GM12878 (cell line): ENCODE measurements at regions not wholly inside any gene's neighbourhood (a gene's known extent, or its start where the extent isn't known, plus 50 kb on each side); places are given as distances from the start of the nearest gene placed in this dataset.

Experiments
- ATAC-seq: fragments of 200-7000 bp; cut with Tn5 transposase; 3 replicates; pipeline ENCODE4 v1.9.1; 2020; ENCODE audit warnings: mild to moderate bottlenecking, moderate library complexity
- BruUV-seq: library from RNA; stranded (reverse); fragments of 400-500 nt; replicated peaks from 2 replicates; lab custom pipeline; 2021; lab: Mats Ljungman, UMichigan
- CTCF ChIA-PET: fragments of 300-600 bp; sonication (Branson Sonifier 250); formaldehyde crosslinking; extraction: SDS; loops from one replicate; lab custom pipeline; 2021; ENCODE audit warnings: inconsistent platforms; lab: Yijun Ruan, JAX
- POLR2A ChIA-PET: fragments of 350-600 bp; formaldehyde crosslinking; extraction: SDS; loops from one replicate; lab custom pipeline; 2021; ENCODE audit warnings: inconsistent platforms; lab: Charles Lee
- RAD21 ChIA-PET: fragments of 300-600 bp; sonication (Branson Sonifier 250); formaldehyde crosslinking; loops from one replicate; lab custom pipeline; 2023; ENCODE audit warnings: antibody characterized with exemption; ENCODE audit not compliant: unreplicated experiment; lab: Charles Lee
- SMC1A ChIA-PET: fragments of 300-600 bp; sonication (Branson Sonifier 250); formaldehyde crosslinking; loops from one replicate; lab custom pipeline; 2023; ENCODE audit not compliant: unreplicated experiment, uncharacterized antibody; lab: Charles Lee
- DNase-seq: peaks from one replicate; pipeline ENCODE4 v3.0.0-alpha.2; 2011; ENCODE audit warnings: low read depth, low spot score
- FAIRE-seq: peaks from 3 replicates; lab custom pipeline; 2011; peaks lifted over from hg19 to GRCh38; lab: Jason Lieb, UNC
- H2AFZ ChIP-seq: 2 replicates; pipeline ENCODE4 v1.6.0; 2011; ENCODE audit warnings: low read depth, low read length, control low read depth; ENCODE audit not compliant: control insufficient read depth
- H3K27ac ChIP-seq: 2 replicates; pipeline ENCODE4 v1.5.1; 2011; ENCODE audit warnings: control low read depth; ENCODE audit not compliant: control insufficient read depth, insufficient read depth
- H3K27me3 ChIP-seq, 2 experiments: replicated peaks in 1 of 2; 2 replicates each; pipeline versions ENCODE4 v1.6.0 to v1.6.1; 2011; ENCODE audit warnings: low read length in 1 of 2; ENCODE audit not compliant: control insufficient read depth in 2 of 2, insufficient read depth in 2 of 2
- H3K36me3 ChIP-seq, 2 experiments: 2 replicates each; pipeline ENCODE4 v1.5.1; 2011; ENCODE audit warnings: low read length in 1 of 2; ENCODE audit not compliant: control insufficient read depth in 2 of 2, insufficient read depth in 2 of 2
- H3K4me1 ChIP-seq: 2 replicates; pipeline ENCODE4 v1.6.1; 2011; ENCODE audit warnings: mild to moderate bottlenecking, low read length, moderate library complexity, mixed read lengths; ENCODE audit not compliant: control insufficient read depth, insufficient read depth
- H3K4me2 ChIP-seq: 2 replicates; pipeline ENCODE4 v1.6.0; 2011; ENCODE audit warnings: control low read depth; ENCODE audit not compliant: control insufficient read depth, insufficient read depth
- H3K4me3 ChIP-seq: fragments of 200-600 bp; sonication (generic); 2 replicates; pipeline ENCODE4 v1.5.1; 2016
- H3K79me2 ChIP-seq: 2 replicates; pipeline ENCODE4 v1.6.0; 2011; ENCODE audit warnings: low read length; ENCODE audit not compliant: control insufficient read depth, insufficient read depth
- H3K9ac ChIP-seq: 2 replicates; pipeline ENCODE4 v1.8.0; 2011; ENCODE audit warnings: low read length, control low read depth, mixed read lengths; ENCODE audit not compliant: control insufficient read depth, insufficient read depth
- H3K9me3 ChIP-seq: replicated peaks from 3 replicates; pipeline ENCODE4 v1.5.1; 2011; ENCODE audit warnings: mild to moderate bottlenecking, low read length; ENCODE audit not compliant: control insufficient read depth, insufficient read depth
- H4K20me1 ChIP-seq: 2 replicates; pipeline ENCODE4 v1.6.0; 2011; ENCODE audit not compliant: control insufficient read depth, insufficient read depth
- ATF2 ChIP-seq: IDR thresholded peaks from 2 replicates; pipeline ENCODE4 v1.6.1; 2012; ENCODE audit warnings: low read length, inconsistent platforms
- BCL3 ChIP-seq: IDR thresholded peaks from 2 replicates; pipeline ENCODE4 v1.6.1; 2011; ENCODE audit warnings: borderline replicate concordance, low read depth, mild to moderate bottlenecking, moderate library complexity, low read length; ENCODE audit not compliant: insufficient read depth, poor library complexity, severe bottlenecking
- CBFB ChIP-seq: IDR thresholded peaks from 2 replicates; pipeline ENCODE4 v1.6.1; 2016; ENCODE audit warnings: antibody characterized with exemption, low read depth
- CEBPB ChIP-seq, 2 experiments: fragments of 150-350 bp in 1 of 2; IDR thresholded peaks; 2 replicates each; pipeline ENCODE4 v1.6.1; 2012 to 2014; ENCODE audit warnings: low read depth in 2 of 2, low read length in 2 of 2, borderline replicate concordance in 1 of 2, inconsistent platforms in 1 of 2
- CREM ChIP-seq: IDR thresholded peaks from 2 replicates; pipeline ENCODE4 v1.6.1; 2014; ENCODE audit warnings: antibody characterized with exemption, low read depth
- CUX1 ChIP-seq: IDR thresholded peaks from 2 replicates; pipeline ENCODE4 v1.6.1; 2012; ENCODE audit warnings: improper control_type of control experiment, low read depth, low read length; ENCODE audit not compliant: insufficient replicate concordance
- EED ChIP-seq: sonication (generic); IDR thresholded peaks from 2 replicates; pipeline ENCODE4 v1.6.1; 2016; ENCODE audit warnings: antibody characterized with exemption, low read depth
- GABPA ChIP-seq: IDR thresholded peaks from 2 replicates; pipeline ENCODE4 v1.6.1; 2014; ENCODE audit warnings: antibody characterized with exemption, low read depth, mild to moderate bottlenecking, inconsistent platforms
- GATAD2B ChIP-seq: fragments of 450-650 bp; conservative IDR thresholded peaks from 2 replicates; pipeline ENCODE4 v1.6.1; 2017; ENCODE audit warnings: low read depth, mild to moderate bottlenecking, moderate library complexity
- HSF1 ChIP-seq: fragments of 150-350 bp; IDR thresholded peaks from 2 replicates; pipeline ENCODE4 v1.6.1; 2014; ENCODE audit warnings: mild to moderate bottlenecking, low read depth, low read length
- PML ChIP-seq: IDR thresholded peaks from 2 replicates; pipeline ENCODE4 v1.6.1; 2012; ENCODE audit warnings: low read length, inconsistent platforms
- RB1 ChIP-seq: fragments of 450-650 bp; formaldehyde crosslinking; IDR thresholded peaks from 2 replicates; pipeline ENCODE4 v1.6.1; 2017; ENCODE audit warnings: mild to moderate bottlenecking, borderline replicate concordance
- SMARCA5 ChIP-seq: fragments of 450-650 bp; IDR thresholded peaks from 2 replicates; pipeline ENCODE4 v1.6.1; 2017; ENCODE audit warnings: mild to moderate bottlenecking
- SREBF1 ChIP-seq: IDR thresholded peaks from 2 replicates; pipeline ENCODE4 v1.6.1; 2012; ENCODE audit warnings: mild to moderate bottlenecking, low read length
- TAF1 ChIP-seq: IDR thresholded peaks from 2 replicates; pipeline ENCODE4 v1.6.1; 2011; ENCODE audit warnings: mild to moderate bottlenecking, low read depth, low read length, borderline replicate concordance
- ZNF384 ChIP-seq: IDR thresholded peaks from 2 replicates; pipeline ENCODE4 v1.6.1; 2012; ENCODE audit warnings: low read depth, mild to moderate bottlenecking, low read length, improper control_type of control experiment, borderline replicate concordance
- WGBS: methylation state at CpG from one replicate; pipeline ENCODE4 v1.1.6; 2016; ENCODE audit warnings: low lambda C conversion rate; ENCODE audit not compliant: insufficient replicate concordance, insufficient coverage; ENCODE audit errors: missing lambda C conversion rate; 5-methylcytosine and 5-hydroxymethylcytosine counted together
- in situ Hi-C: fragments of 300-500 bp; cut with MboI; formaldehyde crosslinking; loops from 9 replicates; pipeline ENCODE4 v1.14.3; 2018; ENCODE audit warnings: mixed read lengths
- intact Hi-C: fragments of 100-400 bp; cut with micrococcal nuclease; formaldehyde crosslinking; loops from one replicate; pipeline ENCODE4 v1.14.2; 2022; ENCODE audit not compliant: unreplicated experiment

GRCh38 chr6:145529582-145529981 is 205.7 kb downstream of the EPM2A start:
- 0% methylated on average over 2 of the region's 2 CpGs for WGBS
- Histone ChIP-seq H3K9me3 (no peaks in the 10 kb centered on the region), H3K36me3 (no peaks in the 10 kb centered on the region), H3K9ac (no peak overlapping the region), H2AFZ (no peak overlapping the region), H3K79me2 (no peaks in the 10 kb centered on the region), H3K4me1 (no peaks in the 10 kb centered on the region), H4K20me1 (no peaks in the 10 kb centered on the region), H3K27ac (no peak overlapping the region), H3K4me2 (no peak overlapping the region), H3K27me3 (no peaks in the 10 kb centered on the region), H3K4me3 (no peak overlapping the region)
- CTCF ChIA-PET, result no interaction called here
- ATAC-seq, result no peak
- no peak for FAIRE-seq
- BruUV-seq, result no TSS peak
- in situ Hi-C loops (no loop called here), intact Hi-C loops (no loop called here)
- SMC1A ChIA-PET, result no interaction called here
- RAD21 ChIA-PET, result no interaction called here
- no peak for DNase-seq
- POLR2A ChIA-PET, result no interaction called here
- TF ChIP-seq SREBF1, result no peak
- TF ChIP-seq GATAD2B, result no peak
- no peak for TF ChIP-seq HSF1
- TF ChIP-seq SMARCA5, result no peak
- no peak for TF ChIP-seq CREM
- no peak for TF ChIP-seq GABPA
- no peak for TF ChIP-seq EED
- no peak for TF ChIP-seq ATF2
- no peak for TF ChIP-seq CUX1
- TF ChIP-seq CBFB, result no peak
- TF ChIP-seq ZNF384, result no peak
- TF ChIP-seq TAF1, result no peak
- no peak for TF ChIP-seq RB1
- no peak for TF ChIP-seq CEBPB (IDR thresholded peaks at IDR 0.05; ENCODE audit: borderline replicate concordance in 1 of 2, low read depth in 2 of 2, low read length in 2 of 2)
- TF ChIP-seq BCL3, result no peak
- no peak for TF ChIP-seq PML
